Activated CD8-positive, alpha-beta memory T cell treated with anti-CD3 and anti-CD28 coated beads, Interleukin-2, amount 50 U/mL, for 24 hours (primary cell): ENCODE measurements at regions not wholly inside any gene's neighbourhood (a gene's known extent, or its start where the extent isn't known, plus 50 kb on each side); places are given as distances from the start of the nearest gene placed in this dataset.
"Not testable (repeated sequence)": the region's sequence is repeated elsewhere in the genome, so short reads cannot be mapped to it uniquely, and the experiment has no call there.

Experiments used
- DNase-seq: peaks from one replicate; pipeline ENCODE4 v3.0.0-alpha.2; 2020; ENCODE audit errors: extremely low read depth

DNA sequence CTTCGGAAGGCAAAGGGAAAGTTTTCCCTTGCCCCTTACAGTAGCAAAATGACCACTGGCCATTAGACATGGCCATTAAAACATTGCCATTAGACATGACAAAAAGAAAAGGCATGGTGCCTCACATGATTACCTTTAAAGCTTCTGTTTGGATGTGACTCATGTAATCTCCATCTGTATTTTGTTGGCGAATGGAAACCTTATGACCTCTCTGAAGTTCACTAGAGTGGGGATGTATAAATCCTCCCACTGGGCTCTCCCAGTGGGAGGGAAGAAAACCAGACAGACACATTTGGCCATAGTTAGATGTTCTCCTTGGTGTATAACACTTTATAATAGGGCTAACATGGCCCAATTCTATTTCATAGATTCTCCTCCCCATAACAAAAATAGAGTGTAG is 152.6 kb downstream of the MAGEB17 start:
- no peak for DNase-seq

GRCh38 chrX:16320765-16321355 is 153.6 kb downstream of the MAGEB17 start:
- DNase-seq: no peak

- DNase-seq: no peak
Measured at GRCh38 chrX:16333453-16333852, 166.2 kb downstream of the MAGEB17 start.

DNA sequence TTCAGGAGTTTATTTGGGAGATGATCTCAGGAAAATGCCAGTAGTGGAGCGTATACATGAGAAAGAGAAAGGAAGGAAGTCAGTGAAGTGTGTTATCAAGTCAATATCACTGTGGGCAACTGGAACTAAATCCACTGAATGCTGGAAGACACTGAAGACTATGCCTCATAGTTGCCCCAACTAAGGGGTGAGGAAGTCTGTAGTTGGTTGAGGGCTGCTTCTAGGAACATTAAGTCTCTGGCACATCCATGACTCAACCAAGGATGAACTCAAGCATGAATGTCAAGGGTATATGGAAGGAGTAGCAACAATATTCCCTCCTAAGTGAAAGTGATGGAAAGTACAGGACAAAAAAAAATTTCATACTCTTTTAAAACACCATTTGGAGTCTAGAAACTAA is 167.9 kb downstream of the MAGEB17 start:
- DNase-seq: no peak

DNA sequence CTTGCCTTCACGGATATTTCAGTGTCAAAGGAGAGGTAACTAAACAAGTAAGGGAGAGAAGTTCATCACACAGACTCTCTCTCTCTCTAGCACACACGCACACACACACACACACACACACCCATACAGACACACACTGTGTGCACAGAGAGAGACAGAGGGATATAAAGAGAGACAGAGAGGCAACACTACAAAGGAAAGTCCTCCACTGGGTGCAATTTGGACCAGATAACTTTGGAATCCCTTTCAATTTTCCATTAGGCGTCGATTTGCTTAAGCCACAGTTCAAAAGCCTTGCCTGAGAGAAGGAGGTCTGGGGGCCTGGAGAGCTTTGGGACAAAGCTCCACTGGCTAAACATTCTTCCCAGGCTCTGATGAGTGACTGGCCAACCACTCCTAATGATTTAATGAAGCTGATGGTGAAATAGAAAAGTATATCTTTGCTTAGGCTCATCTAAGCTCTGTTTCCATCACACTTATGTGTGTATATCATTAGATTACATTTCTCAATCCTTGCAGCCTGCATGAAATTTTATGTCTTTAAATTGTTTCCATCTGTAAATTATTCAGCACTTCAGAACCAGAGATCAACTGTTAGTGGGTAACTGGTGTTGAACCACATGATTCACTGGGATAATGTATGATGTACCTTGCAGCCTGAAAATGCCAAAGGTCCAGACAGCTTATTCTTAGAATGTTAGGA is 180.8 kb downstream of the MAGEB17 start:
- no peak for DNase-seq

DNA sequence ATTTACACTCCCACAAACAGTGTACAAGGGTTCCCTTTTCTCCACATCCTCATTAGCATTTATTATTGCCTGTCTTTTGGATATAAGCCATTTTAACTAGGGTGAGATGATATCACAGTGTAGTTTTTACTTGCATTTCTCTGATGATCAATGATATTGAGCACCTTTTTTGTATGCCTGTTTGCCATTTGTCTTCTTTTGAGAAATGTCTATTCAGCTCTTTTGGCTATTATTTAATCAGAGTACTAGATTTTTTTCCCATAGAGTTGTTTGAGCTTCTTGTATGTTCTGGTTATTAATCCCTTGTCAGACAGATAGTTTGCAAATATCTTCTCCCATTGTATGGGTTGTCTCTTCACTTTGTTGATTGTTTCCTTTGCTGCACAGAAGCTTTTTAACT is 190.6 kb downstream of the MAGEB17 start:
- no peak for DNase-seq

DNA sequence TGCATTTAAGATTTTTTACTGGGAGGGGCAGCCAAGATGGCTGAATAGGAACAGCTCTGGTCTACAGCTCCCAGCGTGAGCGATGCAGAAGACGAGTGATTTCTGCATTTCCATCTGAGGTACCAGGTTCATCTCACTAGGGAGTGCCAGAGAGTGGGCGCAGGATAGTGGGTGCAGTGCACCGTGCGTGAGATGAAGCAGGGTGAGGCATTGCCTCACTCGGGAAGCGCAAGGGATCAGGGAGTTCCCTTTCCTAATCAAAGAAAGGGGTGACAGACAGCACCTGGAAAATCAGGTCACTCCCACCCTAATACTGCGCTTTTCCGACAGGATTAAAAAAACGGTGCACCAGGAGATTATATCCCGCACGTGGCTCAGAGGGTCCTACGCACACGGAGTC is 192.8 kb downstream of the MAGEB17 start:
- DNase-seq: not testable (repeated sequence)

DNA sequence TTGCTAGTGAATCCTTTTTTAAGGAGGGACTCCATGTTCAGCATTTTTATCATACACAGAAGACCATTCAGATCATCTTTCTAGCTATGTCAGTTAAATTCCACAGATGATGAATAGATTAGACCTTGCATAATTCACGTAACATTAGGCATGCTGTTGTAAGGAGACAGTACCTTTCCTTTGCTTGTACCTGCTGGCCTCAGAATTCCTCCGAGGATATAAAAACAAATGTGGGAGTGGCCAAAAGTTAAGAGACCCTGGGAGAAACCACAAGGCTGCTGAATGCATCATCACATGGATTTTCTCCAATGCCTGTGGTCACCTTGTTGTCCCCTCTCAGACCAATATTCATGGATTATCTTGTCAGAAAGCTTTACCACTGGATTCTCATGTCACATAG is 201.4 kb downstream of the MAGEB17 start:
- no peak for DNase-seq

DNA sequence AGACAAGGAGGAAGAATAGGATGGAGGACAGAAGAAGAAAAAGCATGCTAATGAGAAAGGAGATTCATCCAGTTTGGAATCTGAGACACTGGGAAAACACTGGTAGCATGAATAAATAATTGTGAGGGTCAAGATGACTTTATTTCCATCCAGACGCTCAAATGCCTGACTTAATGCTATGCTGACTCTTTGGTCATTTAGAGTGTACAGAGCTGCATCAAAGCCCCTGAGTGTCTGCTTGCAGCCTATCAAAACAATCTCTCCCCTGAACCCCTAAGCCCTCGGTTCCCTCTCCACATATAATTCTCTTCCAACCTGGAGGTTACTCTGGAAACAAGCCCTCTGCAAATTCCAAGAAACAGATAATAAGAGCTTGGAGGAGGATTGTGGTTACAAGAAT is 208.8 kb downstream of the MAGEB17 start:
- no peak for DNase-seq

GRCh38 chrX:16386126-16386525 is 218.8 kb downstream of the MAGEB17 start:
- DNase-seq: no peak

GRCh38 chrX:16392597-16392996 is 225.3 kb downstream of the MAGEB17 start:
- DNase-seq: no peak

GRCh38 chrX:16394290-16394689 is 227.0 kb downstream of the MAGEB17 start:
- no peak for DNase-seq

GRCh38 chrX:16403808-16404207 is 236.5 kb downstream of the MAGEB17 start:
- no peak for DNase-seq

GRCh38 chrX:16416588-16416987 is 233.4 kb upstream of the S100G start:
- no peak for DNase-seq

GRCh38 chrX:16418650-16419049 is 231.3 kb upstream of the S100G start:
- DNase-seq: no peak

DNA sequence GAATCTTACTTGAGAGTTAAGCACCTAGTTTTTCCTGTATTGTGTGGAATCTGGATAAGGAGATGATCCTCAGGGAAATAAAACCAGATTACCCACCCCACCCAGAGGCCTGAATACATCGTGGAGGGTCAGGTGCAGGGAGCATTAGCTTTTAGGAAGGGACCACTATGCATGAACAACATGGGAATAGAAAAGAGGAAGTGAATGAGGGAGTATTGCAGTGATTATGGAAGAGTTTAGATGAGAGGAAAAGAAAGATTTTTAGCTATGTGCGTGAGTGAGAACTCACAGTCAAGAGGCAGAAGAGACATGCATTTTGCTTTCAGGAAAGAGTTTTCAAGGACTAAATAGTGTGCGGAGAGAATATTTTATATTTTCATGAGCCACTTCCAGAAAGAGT is 222.3 kb upstream of the S100G start:
- no peak for DNase-seq

DNA sequence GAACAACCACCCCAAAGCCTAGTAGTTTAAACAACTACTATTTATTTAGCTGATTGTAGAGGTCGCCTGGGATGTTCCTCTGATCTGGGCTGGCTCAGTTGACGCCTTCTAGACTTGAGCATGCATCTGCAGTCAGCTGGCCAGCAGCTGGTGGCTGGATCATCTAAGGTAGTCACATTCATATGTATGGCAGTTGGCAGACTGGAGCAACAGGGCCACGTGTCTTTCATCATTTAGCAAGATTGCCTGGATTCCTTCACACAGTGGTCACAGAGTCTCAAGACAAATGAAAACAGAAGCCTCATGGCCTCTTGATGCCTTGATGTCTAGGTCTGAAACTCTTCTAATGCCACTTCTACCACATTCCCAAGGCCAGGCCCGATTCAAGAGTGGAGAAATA is 220.6 kb upstream of the S100G start:
- no peak for DNase-seq

GRCh38 chrX:16431266-16431665 is 218.7 kb upstream of the S100G start:
- no peak for DNase-seq

DNA sequence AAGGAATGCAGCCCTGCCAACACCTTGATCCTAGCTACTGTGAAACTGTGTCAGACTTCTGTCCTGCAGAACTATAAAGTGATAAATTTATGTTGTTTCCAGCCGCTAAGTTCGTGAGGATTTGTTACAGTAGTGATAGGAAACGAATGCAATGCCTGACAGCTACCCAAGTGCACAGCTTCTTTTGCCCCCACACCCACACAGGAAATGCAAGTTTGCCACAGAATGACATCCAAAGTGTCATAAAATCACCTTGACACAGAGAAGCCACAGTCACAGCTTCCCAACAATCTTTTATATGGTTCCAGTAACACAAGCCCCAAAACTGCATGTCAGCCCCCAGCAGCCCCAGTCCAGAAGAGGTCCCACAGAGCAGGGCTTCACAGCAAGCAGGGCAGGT is 216.9 kb upstream of the S100G start:
- no peak for DNase-seq

DNA sequence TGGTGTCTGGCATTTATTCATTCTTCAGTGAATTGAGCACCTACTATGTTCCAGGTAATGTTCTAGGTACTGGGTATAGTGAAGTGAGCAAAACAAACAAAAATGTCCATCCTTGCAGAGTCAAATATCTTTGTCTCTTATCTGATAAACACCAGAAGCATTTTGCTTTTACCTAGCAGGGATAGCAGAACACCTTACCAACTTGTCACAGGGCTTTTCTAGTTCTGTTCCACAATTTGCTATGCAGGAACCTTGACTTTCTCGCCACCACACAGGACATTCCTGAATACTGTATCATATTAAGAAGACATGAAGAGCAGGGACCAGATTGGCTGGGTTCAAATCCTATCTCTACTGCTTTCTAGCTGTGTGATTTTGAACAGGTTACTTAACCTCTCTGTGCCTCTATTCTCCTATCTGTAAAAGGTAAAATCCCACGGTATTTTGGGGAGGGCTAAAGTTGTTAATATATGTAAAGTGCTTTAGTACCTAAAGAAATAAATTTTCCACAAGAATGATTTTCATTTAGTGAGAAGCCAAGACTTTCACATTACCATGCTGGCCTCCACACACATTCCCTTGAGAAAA is 214.5 kb upstream of the S100G start:
- no peak for DNase-seq

- DNase-seq: peak; percentile 15
Measured at GRCh38 chrX:16436348-16437188, 213.4 kb upstream of the S100G start.

GRCh38 chrX:16440446-16440845 is 209.5 kb upstream of the S100G start:
- no peak for DNase-seq

DNA sequence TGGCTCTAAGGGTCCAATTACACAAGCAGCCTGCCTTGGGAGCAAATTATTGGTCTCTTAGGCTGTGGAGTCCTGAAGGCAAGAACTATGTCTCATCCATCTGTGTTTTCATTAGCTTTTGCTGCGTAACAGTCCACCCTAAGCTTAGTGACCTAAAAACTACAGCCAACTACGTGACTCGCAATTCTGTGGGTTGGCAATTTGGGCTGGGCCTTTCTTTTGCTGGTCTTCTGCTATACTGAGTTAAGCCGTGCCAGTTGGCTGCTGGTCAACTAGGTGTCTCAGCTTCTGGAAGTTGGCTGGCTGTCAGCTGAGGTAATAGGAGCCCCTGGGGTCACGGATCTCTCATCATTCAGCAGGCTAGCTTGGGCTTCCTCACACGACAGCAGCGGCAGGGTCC is 205.6 kb upstream of the S100G start:
- DNase-seq: no peak
